HG02798 (cell line): ENCODE measurements at regions not wholly inside any gene's neighbourhood (a gene's known extent, or its start where the extent isn't known, plus 50 kb on each side); places are given as distances from the start of the nearest gene placed in this dataset.

Experiments
- ATAC-seq: cut with Tn5 transposase; IDR thresholded peaks from one replicate; pipeline ENCODE4 v1.9.1; 2021; ENCODE audit warnings: mild to moderate bottlenecking; ENCODE audit not compliant: unreplicated experiment, poor library complexity

GRCh38 chr6:14187406-14187805, 69.8 kb downstream of the CD83 start:
- ATAC-seq: no peak

GRCh38 chr6:14189074-14189473, 71.5 kb downstream of the CD83 start:
- ATAC-seq: no peak

- no peak for ATAC-seq
Observed at GRCh38 chr6:14190191-14190928, 72.8 kb downstream of the CD83 start.

- no peak for ATAC-seq
Observed at GRCh38 chr6:14190929-14191224, 73.3 kb downstream of the CD83 start.

GRCh38 chr6:14191761-14192160, 74.2 kb downstream of the CD83 start:
- no peak for ATAC-seq

- no peak for ATAC-seq
Observed at GRCh38 chr6:14192216-14192788, 74.7 kb downstream of the CD83 start.

GRCh38 chr6:14193524-14193923, 76.0 kb downstream of the CD83 start:
- no peak for ATAC-seq

- no peak for ATAC-seq
Observed at GRCh38 chr6:14194483-14194882, 76.9 kb downstream of the CD83 start.

- ATAC-seq: no peak
Observed at GRCh38 chr6:14194976-14195375, 77.4 kb downstream of the CD83 start.

- ATAC-seq: no peak
Observed at GRCh38 chr6:14196026-14196425, 78.5 kb downstream of the CD83 start.

GRCh38 chr6:14197118-14197517, 79.5 kb downstream of the CD83 start:
- ATAC-seq: no peak

GRCh38 chr6:14200047-14200446, 82.5 kb downstream of the CD83 start:
- no peak for ATAC-seq

- no peak for ATAC-seq
Observed at GRCh38 chr6:14202947-14203346, 85.4 kb downstream of the CD83 start.

- no peak for ATAC-seq
Observed at GRCh38 chr6:14206391-14206790, 88.8 kb downstream of the CD83 start.

- no peak for ATAC-seq
Observed at GRCh38 chr6:14207448-14207847, 89.9 kb downstream of the CD83 start.

GRCh38 chr6:14209000-14209399, 91.4 kb downstream of the CD83 start:
- ATAC-seq: no peak

- ATAC-seq: no peak
Observed at GRCh38 chr6:14210077-14210476, 92.5 kb downstream of the CD83 start.

GRCh38 chr6:14210663-14211561, 93.3 kb downstream of the CD83 start:
- peak; percentile 95 for ATAC-seq

GRCh38 chr6:14211562-14211942, 94.0 kb downstream of the CD83 start:
- ATAC-seq: no peak

- no peak for ATAC-seq
Observed at GRCh38 chr6:14212020-14212419, 94.4 kb downstream of the CD83 start.

GRCh38 chr6:14212632-14213031, 95.1 kb downstream of the CD83 start:
- no peak for ATAC-seq
